Adipocyte (in vitro differentiated cells): ENCODE measurements at regions not wholly inside any gene's neighbourhood (a gene's known extent, or its start where the extent isn't known, plus 50 kb on each side); places are given as distances from the start of the nearest gene placed in this dataset.

Source experiments
- DNase-seq: peaks from one replicate; pipeline ENCODE4 v3.0.0-alpha.2; 2015; ENCODE audit warnings: low read depth
- H3K27me3 ChIP-seq: replicated peaks from 2 replicates; pipeline ENCODE4 v1.7.0; 2013; ENCODE audit warnings: mild to moderate bottlenecking, low read length, moderate library complexity; ENCODE audit not compliant: control insufficient read depth, insufficient read depth
- H3K36me3 ChIP-seq: 2 replicates; pipeline ENCODE4 v1.7.0; 2013; ENCODE audit warnings: low read length, mild to moderate bottlenecking, moderate library complexity; ENCODE audit not compliant: control insufficient read depth, insufficient read depth, severe bottlenecking
- H3K4me1 ChIP-seq: 2 replicates; pipeline ENCODE4 v1.7.0; 2013; ENCODE audit warnings: mild to moderate bottlenecking, low read length, moderate library complexity; ENCODE audit not compliant: control insufficient read depth, insufficient read depth
- H3K4me3 ChIP-seq: 2 replicates; pipeline ENCODE4 v1.7.0; 2013; ENCODE audit warnings: mild to moderate bottlenecking, low read length, moderate library complexity
- H3K9ac ChIP-seq: 2 replicates; pipeline ENCODE4 v1.7.0; 2013; ENCODE audit warnings: mild to moderate bottlenecking, low read length, moderate library complexity
- H3K9me3 ChIP-seq: 2 replicates; pipeline ENCODE4 v1.7.0; 2013; ENCODE audit warnings: mild to moderate bottlenecking, low read length, moderate library complexity; ENCODE audit not compliant: control insufficient read depth

DNA sequence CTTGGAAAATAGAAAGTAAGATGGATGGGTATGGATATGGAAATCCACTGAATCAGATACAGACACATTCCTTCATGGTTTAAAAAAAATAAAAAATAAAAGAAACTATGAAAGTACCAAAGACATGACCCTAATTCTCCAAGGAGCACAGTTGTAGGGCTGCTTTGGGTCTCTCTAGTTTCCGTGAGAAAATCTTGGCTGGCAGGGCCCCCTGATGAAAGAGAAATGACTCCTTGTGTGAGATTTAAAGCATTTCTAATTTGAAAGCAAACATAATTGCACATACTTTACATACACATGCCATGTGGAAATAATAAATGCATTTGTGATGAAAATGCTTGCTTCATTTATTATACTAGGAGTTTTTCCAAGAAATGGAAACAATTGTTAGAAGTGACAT lies 593.9 kb upstream of the BTBD3 start:
- peak; percentile 9 for DNase-seq

DNA sequence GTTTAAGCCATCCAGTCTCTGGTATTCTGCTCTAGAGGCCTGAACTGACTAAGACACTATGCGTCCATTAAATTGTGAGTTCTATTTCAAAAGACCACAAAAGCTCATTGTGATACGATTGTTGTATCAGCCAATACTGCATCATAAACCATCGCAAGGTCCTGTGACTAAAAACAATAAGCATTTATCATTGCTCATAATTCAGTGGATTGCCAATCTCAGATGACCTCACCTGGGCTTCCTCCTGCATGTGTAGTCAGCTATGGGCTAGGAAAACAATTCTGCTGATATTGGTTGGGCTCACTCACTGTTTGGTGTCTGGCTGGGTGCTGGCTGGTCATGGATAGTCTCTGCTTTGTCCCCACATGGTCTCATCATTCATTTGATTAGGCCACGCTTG lies 592.7 kb upstream of the BTBD3 start:
- Histone ChIP-seq H3K27me3 (no peaks in the 10 kb centered on the region), H3K4me1 (no peaks in the 10 kb centered on the region), H3K4me3 (no peak overlapping the region), H3K36me3 (no peaks in the 10 kb centered on the region), H3K9ac (no peak overlapping the region), H3K9me3 (peaks cover 16% of the 10 kb centered on the region)
- no peak for DNase-seq

More for the DNA sequence above, 593.9 kb upstream of the BTBD3 start:
- Histone ChIP-seq H3K4me1 (no peaks in the 10 kb centered on the region), H3K36me3 (no peaks in the 10 kb centered on the region), H3K27me3 (no peaks in the 10 kb centered on the region), H3K9me3 (peaks cover 17% of the 10 kb centered on the region), H3K4me3 (no peak overlapping the region), H3K9ac (no peak overlapping the region)

DNA sequence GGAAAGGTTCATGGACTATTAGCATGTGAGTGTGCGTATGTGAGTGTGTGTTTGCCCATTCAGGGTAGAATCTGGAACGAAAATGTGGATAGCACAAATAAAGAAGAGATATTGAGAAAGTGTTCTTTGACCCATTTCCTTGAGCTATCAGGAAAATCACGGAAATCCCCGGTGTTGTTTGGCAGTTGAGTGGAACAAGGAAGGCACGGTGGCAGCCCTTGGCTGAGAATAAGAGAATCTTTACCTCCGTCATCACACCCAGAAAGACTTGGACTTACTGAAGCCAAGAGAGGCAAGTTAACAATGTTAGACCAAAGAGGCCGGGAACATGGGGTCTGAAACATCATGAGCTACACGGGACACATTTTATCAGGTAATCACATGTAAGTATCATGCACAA lies 588.9 kb upstream of the BTBD3 start:
- DNase-seq = no peak
- Histone ChIP-seq H3K27me3 (no peaks in the 10 kb centered on the region), H3K4me1 (no peaks in the 10 kb centered on the region), H3K36me3 (no peaks in the 10 kb centered on the region), H3K9me3 (no peaks in the 10 kb centered on the region), H3K4me3 (no peak overlapping the region), H3K9ac (no peak overlapping the region)

DNA sequence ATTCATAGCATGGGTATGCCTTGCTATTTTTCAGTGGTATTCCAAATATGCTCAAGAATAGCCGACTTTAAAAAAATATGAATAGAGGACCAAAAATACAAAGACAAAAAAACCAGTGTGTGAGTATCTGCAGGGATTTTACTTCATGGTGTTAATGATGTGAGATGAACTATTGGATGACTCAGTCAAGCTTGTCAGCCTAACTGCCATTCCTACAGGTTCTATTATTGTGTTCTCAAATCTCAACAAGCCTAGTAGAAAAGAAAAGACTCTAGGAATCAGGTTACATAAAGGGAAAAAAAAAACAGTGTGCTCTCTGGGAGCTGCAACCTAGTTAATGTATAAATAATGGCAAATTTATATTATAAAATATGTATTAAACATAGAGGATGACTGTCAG lies 588.4 kb upstream of the BTBD3 start:
- Histone ChIP-seq H3K9ac (no peak overlapping the region), H3K4me1 (no peaks in the 10 kb centered on the region), H3K27me3 (no peaks in the 10 kb centered on the region), H3K36me3 (no peaks in the 10 kb centered on the region), H3K4me3 (no peak overlapping the region), H3K9me3 (no peaks in the 10 kb centered on the region)
- DNase-seq = no peak

DNA sequence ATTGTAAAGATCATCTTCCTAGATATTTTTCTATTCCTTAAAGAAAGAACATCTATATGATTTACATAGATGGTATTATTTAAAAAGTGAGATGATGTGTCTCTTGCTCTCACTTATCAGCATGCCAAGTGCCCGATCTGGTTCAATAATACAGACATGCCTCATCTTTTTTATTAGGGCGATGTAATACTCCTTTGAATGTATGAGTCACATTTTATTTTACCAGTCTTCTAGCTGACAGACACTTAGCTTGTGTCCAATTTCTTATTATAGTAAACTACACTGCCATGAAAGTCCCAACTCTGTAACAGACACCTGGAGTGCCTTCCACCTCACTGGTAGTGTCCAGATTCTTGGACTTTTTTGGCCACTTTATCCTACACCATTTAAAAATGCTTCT lies 586.6 kb upstream of the BTBD3 start:
- no peaks in the 10 kb centered on the region for H3K9me3 ChIP-seq
- no peaks in the 10 kb centered on the region for H3K36me3 ChIP-seq
- H3K4me3 ChIP-seq = no peak overlapping the region
- no peaks in the 10 kb centered on the region for H3K4me1 ChIP-seq
- DNase-seq = peak; percentile 10
- no peak overlapping the region for H3K9ac ChIP-seq
- H3K27me3 ChIP-seq = no peaks in the 10 kb centered on the region

DNA sequence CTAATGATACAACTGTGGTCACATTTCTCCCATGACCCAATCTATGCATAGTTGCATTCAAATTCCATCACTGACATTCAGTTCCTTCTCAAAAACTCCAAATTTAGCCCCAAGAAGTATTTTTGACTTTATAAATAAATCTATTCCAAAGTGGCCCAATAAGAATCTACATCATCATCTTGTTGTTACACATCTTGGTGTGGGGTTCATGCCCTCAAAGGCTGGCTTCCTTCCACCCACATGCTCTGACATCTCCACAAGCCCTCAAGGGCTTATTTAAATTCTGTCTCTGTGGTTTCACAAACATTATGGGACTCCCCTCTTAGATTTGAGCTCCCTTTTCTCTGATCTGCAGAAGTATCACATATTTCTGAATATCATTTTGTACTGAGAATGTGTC lies 585.3 kb upstream of the BTBD3 start:
- Histone ChIP-seq H3K36me3 (no peaks in the 10 kb centered on the region), H3K9ac (no peak overlapping the region), H3K27me3 (no peaks in the 10 kb centered on the region), H3K4me3 (no peak overlapping the region), H3K9me3 (no peaks in the 10 kb centered on the region), H3K4me1 (no peaks in the 10 kb centered on the region)
- DNase-seq = peak; percentile 27

DNA sequence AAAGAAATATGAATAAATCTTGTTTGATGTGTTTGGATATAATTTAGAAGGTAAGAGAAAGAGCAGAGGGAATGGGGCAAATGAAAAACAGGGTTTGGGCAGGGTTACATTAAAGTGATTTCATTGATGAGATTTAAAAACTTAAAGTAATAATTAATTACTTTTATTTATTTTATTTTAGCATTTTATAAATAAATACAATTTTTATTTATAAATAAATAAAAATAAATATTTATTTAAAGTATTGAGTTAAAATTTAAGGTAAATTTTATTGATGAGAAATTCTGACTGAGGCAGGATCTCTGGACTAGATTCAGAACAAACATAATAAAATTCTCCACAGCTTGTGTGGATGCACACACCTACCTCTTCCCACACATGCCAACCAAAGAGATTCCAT lies 584.1 kb upstream of the BTBD3 start:
- no peaks in the 10 kb centered on the region for H3K9me3 ChIP-seq
- H3K27me3 ChIP-seq = no peaks in the 10 kb centered on the region
- DNase-seq = no peak
- no peaks in the 10 kb centered on the region for H3K4me1 ChIP-seq
- no peak overlapping the region for H3K9ac ChIP-seq
- no peaks in the 10 kb centered on the region for H3K36me3 ChIP-seq
- H3K4me3 ChIP-seq = no peak overlapping the region

DNA sequence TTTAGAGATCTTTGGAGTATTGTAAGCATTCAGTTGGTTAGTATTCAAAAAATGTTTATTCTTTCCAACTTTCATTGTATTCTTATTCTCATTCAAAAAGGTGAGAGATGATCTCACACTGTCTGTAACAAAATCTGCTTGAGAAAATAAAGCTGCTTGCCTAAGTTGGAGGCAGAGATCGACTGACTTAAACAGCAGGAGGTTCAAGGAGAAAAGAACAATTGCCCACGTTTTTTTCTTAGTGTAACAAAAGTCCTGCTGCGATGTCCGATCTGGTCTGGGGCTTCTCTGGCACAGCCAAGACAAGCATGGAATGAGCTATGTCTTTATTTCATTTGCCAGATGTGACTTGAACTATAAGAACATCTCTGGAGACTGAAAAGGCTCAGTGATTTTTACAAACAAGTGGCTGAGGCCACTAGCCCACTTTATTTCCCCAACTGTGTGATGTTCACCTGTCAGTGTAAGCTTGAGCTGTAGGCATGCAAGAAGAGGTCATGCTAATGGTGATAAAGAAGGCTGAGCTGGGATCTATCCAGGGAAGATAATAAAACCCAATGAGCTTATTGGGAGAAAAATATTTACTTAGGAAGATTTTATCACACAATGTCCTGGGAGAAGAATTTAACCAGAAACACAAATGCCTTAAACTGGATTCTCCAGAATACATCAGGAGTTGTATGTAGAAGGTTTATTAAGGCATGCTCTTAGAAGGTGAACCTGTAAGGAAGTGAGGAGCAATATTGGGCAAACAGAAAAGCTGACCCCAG lies 580.1 kb upstream of the BTBD3 start:
- Histone ChIP-seq H3K4me3 (no peak overlapping the region), H3K36me3 (no peaks in the 10 kb centered on the region)
- DNase-seq = no peak

DNA sequence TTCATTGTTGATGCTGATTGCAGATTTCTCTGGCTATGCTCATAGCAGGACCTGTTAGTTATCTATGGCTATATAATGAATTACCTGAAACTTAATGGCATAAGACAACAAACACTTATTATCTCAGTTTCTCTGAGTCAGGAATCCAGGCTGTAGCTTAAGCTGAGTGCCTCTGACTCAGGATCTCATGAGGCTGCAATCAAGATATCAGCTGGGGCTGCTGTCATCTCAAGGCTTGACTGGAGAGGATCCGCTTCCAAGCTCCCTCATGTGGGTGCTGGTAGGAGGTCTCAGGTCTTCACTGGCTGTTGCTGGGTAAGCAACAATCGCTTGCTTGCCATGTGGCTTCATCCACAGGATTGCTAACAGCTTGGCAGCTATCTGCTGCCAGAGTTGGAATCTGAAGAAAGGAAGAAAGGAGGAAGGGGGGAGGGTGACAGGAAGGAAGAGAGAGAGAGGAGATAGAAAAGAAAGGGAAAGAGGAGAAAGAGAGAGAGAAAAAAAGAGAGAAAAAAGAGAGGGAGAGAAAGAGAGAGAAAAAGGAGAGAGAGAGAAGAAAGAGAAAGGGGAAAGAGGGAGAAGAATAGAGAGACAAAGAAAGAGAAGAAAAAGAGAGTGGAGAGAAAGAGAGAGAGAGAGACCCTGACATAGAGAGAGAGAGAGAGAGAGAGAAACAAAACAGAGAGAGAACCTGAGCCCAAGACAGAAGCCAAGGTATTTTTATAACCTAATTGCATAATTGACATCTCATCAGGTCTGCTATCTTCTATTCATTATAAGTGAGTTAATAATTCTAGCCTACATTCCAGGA lies 579.0 kb upstream of the BTBD3 start:
- no peaks in the 10 kb centered on the region for H3K9me3 ChIP-seq
- no peaks in the 10 kb centered on the region for H3K36me3 ChIP-seq
- no peak overlapping the region for H3K9ac ChIP-seq
- no peaks in the 10 kb centered on the region for H3K4me1 ChIP-seq
- no peaks in the 10 kb centered on the region for H3K27me3 ChIP-seq
- DNase-seq = no peak
- no peak overlapping the region for H3K4me3 ChIP-seq

More for the DNA sequence above, 580.1 kb upstream of the BTBD3 start:
- Histone ChIP-seq H3K4me1 (no peaks in the 10 kb centered on the region), H3K27me3 (no peaks in the 10 kb centered on the region), H3K9ac (no peak overlapping the region), H3K9me3 (no peaks in the 10 kb centered on the region)

DNA sequence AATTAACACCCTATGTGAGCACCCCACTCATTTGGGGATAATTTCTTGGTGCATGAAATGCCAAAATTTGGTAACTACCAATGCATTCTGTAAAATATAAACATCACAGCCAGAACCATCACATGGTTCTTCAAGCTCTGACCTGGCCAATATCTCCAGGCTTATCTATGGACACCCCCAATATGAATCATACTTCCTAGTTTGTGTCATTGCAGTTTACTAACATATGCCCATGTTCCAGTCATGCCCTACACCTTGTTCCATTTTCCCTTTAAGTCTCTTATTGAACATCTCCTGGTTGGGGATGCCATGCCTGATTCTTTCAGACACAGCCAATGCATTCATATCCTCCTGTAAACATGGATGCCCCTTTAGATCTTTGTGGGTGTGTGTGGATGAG lies 572.8 kb upstream of the BTBD3 start:
- DNase-seq = no peak
- Histone ChIP-seq H3K4me1 (peaks cover 2% of the 10 kb centered on the region), H3K9ac (no peak overlapping the region), H3K36me3 (no peaks in the 10 kb centered on the region), H3K9me3 (no peaks in the 10 kb centered on the region), H3K4me3 (no peak overlapping the region), H3K27me3 (no peaks in the 10 kb centered on the region)

DNA sequence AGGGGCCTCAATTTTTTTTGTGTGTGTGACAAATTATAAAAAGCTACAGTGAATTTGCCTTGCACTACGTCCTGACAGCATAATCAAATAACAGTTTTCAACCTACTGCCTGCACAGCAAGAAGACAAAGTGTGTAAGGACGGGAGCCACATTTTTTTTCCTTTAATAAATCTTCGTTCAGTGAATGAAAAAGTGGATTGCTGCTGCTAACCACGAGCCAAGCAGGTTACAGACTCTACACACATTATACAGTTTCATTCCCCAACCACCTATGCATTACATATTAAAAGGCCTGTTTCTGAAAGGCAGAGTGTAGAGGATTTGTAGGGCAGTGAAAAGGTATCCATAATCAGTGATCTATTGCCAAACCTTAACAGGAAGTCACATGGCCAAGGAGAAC lies 570.0 kb upstream of the BTBD3 start:
- H3K4me3 ChIP-seq = no peak overlapping the region

More for the DNA sequence above, 570.0 kb upstream of the BTBD3 start:
- H3K27me3 ChIP-seq = no peaks in the 10 kb centered on the region
- peaks cover 10% of the 10 kb centered on the region for H3K4me1 ChIP-seq
- no peaks in the 10 kb centered on the region for H3K36me3 ChIP-seq
- H3K9me3 ChIP-seq = no peaks in the 10 kb centered on the region
- no peak for DNase-seq
- no peak overlapping the region for H3K9ac ChIP-seq
